Pancreas (tissue), 10 donors: ENCODE measurements at regions not wholly inside any gene's neighbourhood (a gene's known extent, or its start where the extent isn't known, plus 50 kb on each side); places are given as distances from the start of the nearest gene placed in this dataset.
A peak's percentile ranks its signal among the peaks of the same experiment; 100 is the strongest.

Source experiments
- ATAC-seq, 4 donors: fragments of 200-7000 bp; cut with Tn5 transposase; one replicate each; pipeline versions ENCODE4 v1.8.0 to v1.9.1; 2020; ENCODE audit warnings: mild to moderate bottlenecking in 4 of 4, moderate library complexity in 4 of 4
- DNase-seq, 6 donors: peaks; one replicate each; pipeline ENCODE4 v3.0.0-alpha.2; 2020
- FAIRE-seq: peaks from 2 replicates; lab custom pipeline; 2012; peaks lifted over from hg19 to GRCh38; lab: Jason Lieb, UNC
- H3K27ac ChIP-seq, 4 donors: fragments of 200-600 bp; sonication (generic); 1 replicate in 3 of 4; 2 replicates in 1 of 4; pipeline versions ENCODE4 v1.5.0 to v1.8.0; 2020
- H3K27me3 ChIP-seq, 4 donors: fragments of 200-600 bp; one replicate each; pipeline ENCODE4 v1.8.0; 2021
- H3K36me3 ChIP-seq, 3 donors: fragments of 200-600 bp; sonication (generic) in 1 of 3; one replicate each; pipeline versions ENCODE4 v1.5.0 to v1.8.0; 2020 to 2021
- H3K4me1 ChIP-seq, 3 donors: fragments of 200-600 bp; one replicate each; pipeline ENCODE4 v1.8.0; 2021
- H3K4me3 ChIP-seq, 4 donors: fragments of 200-600 bp; sonication (generic) in 2 of 4; one replicate each; pipeline versions ENCODE4 v1.5.0 to v1.8.0; 2020 to 2021
- H3K9me3 ChIP-seq, 4 donors: fragments of 200-600 bp; one replicate each; pipeline ENCODE4 v1.8.0; 2021
- WGBS, 2 donors: extraction: QIAGEN DNeasy Blood & Tissue Kit; methylation state at CpG; one replicate each; pipeline ENCODE4 v1.1.7; 2013; 5-methylcytosine and 5-hydroxymethylcytosine counted together
- intact Hi-C, 3 donors: fragments of 100-400 bp; cut with DNase I; formaldehyde crosslinking; loops; one replicate each; pipeline versions ENCODE4 v1.11.1 to v1.14.2; 2022
- TF ChIP-seq, protein P1 (sequence below), 4 donors: fragments of 200-600 bp; sonication (generic) in 3 of 4; IDR thresholded peaks; one replicate each; pipeline versions ENCODE4 v1.5.0 to v1.8.0; 2021; ENCODE audit warnings: antibody characterized with exemption in 4 of 4
- donor health status: healthy with polysubstance abuse.
- donor health status: DM: no; HTN: no; CAD: no; lungs with moderate emphysema.
- donor health status: DM: no; HTN: no; CAD: no.
- donor health status: control.
- donor health status: control.
- donor health status: Bipolar disorder and iron deficiency.
- donor health status: DM: yes; HTN: yes; CAD: no.
- donor health status: DM: no; HTN: no; CAD: no.
- donor health status: DM: no; HTN: no; CAD: no.
- donor health status: DM: yes; HTN: yes; CAD: no.

DNA sequence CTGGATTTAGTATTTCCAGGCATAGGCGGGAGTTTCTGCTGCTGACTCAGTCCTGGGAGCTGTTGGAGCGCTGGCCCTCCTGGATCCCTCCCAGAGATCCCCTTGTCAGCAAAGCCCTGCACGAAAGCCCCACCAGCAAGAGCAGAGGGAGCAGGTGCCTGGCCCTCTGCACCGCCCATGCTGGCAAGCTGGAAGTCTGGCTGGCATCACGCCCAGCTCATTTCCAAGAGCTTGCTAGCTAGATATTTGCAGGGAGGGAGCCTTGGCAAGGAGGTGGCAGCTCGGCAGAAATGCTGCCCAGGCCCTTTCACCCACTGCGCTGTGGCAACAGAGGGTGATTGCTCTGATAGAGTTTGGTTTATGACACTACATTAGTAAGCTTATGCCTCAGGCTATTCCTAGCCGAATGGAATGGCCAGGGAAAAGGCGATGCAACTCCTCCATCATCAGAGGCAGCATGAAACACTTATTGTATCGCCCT lies 193.9 kb downstream of the EMP1 start:
- peak; percentile 93 for FAIRE-seq
- H3K27ac ChIP-seq, result peak overlapping the region in 1 of 4 donors; percentile 47

DNA sequence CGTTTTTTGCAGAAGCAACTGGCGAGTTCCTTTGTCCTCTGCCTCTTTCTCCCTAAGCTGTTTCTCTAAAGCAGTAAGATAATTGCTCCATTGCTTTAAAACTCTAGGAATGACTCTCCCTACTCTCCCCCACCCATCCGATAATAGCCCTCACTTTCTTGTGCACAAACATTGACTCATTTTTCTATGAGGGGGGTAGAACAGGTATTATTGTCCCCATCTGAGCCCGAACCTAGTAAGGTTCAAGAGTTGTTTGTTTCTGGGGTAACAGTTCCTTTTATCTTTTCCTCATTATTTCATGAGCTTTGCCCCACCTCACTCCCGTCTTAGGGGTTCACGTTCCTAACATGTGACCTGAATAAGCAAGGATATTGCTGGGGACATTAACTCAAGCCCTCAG lies 190.6 kb downstream of the EMP1 start:
- ATAC-seq, result no peak
- no peak for DNase-seq
- intact Hi-C loops, result no loop called here
- TF ChIP-seq, protein P1, sequence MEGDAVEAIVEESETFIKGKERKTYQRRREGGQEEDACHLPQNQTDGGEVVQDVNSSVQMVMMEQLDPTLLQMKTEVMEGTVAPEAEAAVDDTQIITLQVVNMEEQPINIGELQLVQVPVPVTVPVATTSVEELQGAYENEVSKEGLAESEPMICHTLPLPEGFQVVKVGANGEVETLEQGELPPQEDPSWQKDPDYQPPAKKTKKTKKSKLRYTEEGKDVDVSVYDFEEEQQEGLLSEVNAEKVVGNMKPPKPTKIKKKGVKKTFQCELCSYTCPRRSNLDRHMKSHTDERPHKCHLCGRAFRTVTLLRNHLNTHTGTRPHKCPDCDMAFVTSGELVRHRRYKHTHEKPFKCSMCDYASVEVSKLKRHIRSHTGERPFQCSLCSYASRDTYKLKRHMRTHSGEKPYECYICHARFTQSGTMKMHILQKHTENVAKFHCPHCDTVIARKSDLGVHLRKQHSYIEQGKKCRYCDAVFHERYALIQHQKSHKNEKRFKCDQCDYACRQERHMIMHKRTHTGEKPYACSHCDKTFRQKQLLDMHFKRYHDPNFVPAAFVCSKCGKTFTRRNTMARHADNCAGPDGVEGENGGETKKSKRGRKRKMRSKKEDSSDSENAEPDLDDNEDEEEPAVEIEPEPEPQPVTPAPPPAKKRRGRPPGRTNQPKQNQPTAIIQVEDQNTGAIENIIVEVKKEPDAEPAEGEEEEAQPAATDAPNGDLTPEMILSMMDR (IDR thresholded peaks at IDR 0.05), result no peak
- Histone ChIP-seq H3K4me3 (no peak overlapping the region), H3K4me1 (peaks cover 0 to 5% (median 5%) of the 10 kb centered on the region in 3 donors), H3K27me3 (no peaks in the 10 kb centered on the region), H3K36me3 (no peaks in the 10 kb centered on the region), H3K9me3 (no peaks in the 10 kb centered on the region), H3K27ac (no peak overlapping the region)
- FAIRE-seq, result no peak
- WGBS, 2 donors, result 75% methylated on average over 6 of the region's 6 CpGs

More for the DNA sequence above, 193.9 kb downstream of the EMP1 start:
- WGBS, 2 donors, result 13% methylated on average over 10 of the region's 10 CpGs
- H3K9me3 ChIP-seq, result no peaks in the 10 kb centered on the region
- peak; percentile 98 to 99 (median 98) for ATAC-seq
- TF ChIP-seq, protein P1 (IDR thresholded peaks at IDR 0.05), result no peak
- no peaks in the 10 kb centered on the region for H3K36me3 ChIP-seq
- intact Hi-C loops, result no loop called here
- DNase-seq, result peak; percentile 93 to 99 (median 96)
- H3K4me3 ChIP-seq, result no peak overlapping the region
- no peaks in the 10 kb centered on the region for H3K27me3 ChIP-seq
- H3K4me1 ChIP-seq, result peaks cover 0 to 5% (median 5%) of the 10 kb centered on the region in 3 donors

DNA sequence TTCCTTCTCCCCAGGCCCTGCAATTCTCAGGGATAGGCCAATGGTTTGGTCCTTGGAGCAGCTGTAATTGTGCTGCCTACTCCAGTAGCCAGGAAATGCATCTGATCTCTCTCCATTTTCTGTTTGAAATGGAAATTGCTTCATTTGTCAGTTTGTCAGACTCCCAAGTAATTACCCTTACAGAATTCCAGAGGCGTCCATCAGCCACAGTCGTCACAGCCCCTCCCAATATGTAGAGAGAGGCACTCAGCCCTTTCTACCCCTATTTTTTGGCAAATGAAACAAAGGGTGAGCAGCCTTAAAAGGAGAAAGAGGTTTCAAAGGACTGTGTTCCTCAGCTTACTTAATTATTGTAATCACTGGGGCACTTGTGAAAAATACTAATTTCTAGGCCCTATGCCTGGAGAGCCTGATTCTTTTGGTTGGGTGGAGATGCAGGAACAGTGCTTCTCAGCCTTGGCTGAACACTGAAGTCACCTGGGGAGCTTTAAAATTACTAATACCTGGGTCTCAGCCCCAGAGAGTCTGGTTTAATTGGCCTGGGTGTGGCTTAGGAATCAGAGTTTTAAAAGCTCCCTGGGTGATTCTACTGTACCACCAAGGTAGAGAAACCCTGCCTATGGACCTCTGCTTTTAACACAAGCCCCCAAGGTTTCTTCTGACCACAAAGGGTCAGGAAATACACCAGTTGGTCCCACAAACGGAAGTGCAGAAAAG lies 190.0 kb downstream of the EMP1 start:
- TF ChIP-seq, protein P1 (IDR thresholded peaks at IDR 0.05), result no peak
- Histone ChIP-seq H3K27me3 (no peaks in the 10 kb centered on the region), H3K9me3 (no peaks in the 10 kb centered on the region), H3K36me3 (no peaks in the 10 kb centered on the region), H3K4me1 (peaks cover 0 to 5% (median 5%) of the 10 kb centered on the region in 3 donors), H3K4me3 (no peak overlapping the region), H3K27ac (no peak overlapping the region)
- FAIRE-seq (no peak), ATAC-seq (no peak), DNase-seq (no peak)
- 80 to 83% methylated on average over 3 of the region's 3 CpGs for WGBS, 2 donors
- intact Hi-C loops, result no loop called here

DNA sequence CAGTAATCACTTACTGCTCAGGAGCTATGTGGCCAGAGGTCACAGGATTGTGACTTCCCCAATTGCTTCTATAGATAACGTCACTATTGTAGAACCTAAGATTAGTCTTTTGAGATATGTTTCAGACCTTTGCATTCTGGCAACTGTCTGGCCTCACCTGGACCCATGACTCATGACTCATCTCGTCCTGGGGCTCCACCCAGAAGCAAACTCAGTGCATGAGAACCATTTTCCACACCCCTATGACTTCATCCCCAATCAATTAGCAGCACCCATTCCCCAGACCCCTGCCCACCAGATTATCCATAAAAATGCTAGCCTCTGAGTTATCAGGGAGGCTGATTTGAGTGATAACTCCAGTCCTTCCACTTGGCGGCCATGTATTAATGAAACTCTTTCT lies 186.9 kb downstream of the EMP1 start:
- FAIRE-seq (no peak), ATAC-seq (peak in 1 of 4 donors; percentile 44)

More for the DNA sequence above, 186.9 kb downstream of the EMP1 start:
- Histone ChIP-seq H3K27me3 (no peaks in the 10 kb centered on the region), H3K4me1 (no peaks in the 10 kb centered on the region), H3K9me3 (no peaks in the 10 kb centered on the region), H3K4me3 (no peak overlapping the region), H3K27ac (no peak overlapping the region), H3K36me3 (no peaks in the 10 kb centered on the region)
- TF ChIP-seq, protein P1 (IDR thresholded peaks at IDR 0.05), result no peak
- intact Hi-C loops, result no loop called here
- 53 to 56% methylated on average over 3 of the region's 3 CpGs for WGBS, 2 donors
- no peak for DNase-seq
